GM12865 (cell line): ENCODE measurements at regions not wholly inside any gene's neighbourhood (a gene's known extent, or its start where the extent isn't known, plus 50 kb on each side); places are given as distances from the start of the nearest gene placed in this dataset.

Experiments
- DNase-seq: peaks from one replicate; pipeline ENCODE4 v3.0.0; 2010; ENCODE audit warnings: low read depth
- H3K4me3 ChIP-seq: 2 replicates; pipeline ENCODE4 v1.5.1; 2011; ENCODE audit warnings: mild to moderate bottlenecking, low read depth, low read length, control low read depth
- CTCF ChIP-seq: IDR thresholded peaks from 2 replicates; pipeline ENCODE4 v1.5.1; 2011; ENCODE audit warnings: low read length, control low read depth, low read depth, inconsistent platforms; ENCODE audit not compliant: insufficient read depth; ENCODE audit errors: missing control alignments

GRCh38 chr12:38469715-38470114 is 153.1 kb downstream of the ALG10B start:
- H3K4me3 ChIP-seq: no peak overlapping the region
- DNase-seq: no peak
- TF ChIP-seq CTCF: no peak

- TF ChIP-seq CTCF: no peak
- DNase-seq: no peak
- H3K4me3 ChIP-seq: no peak overlapping the region
Measured at GRCh38 chr12:38477340-38478090, 160.9 kb downstream of the ALG10B start.

GRCh38 chr12:38480594-38480993 is 164.0 kb downstream of the ALG10B start:
- H3K4me3 ChIP-seq: no peak overlapping the region
- TF ChIP-seq CTCF: no peak
- DNase-seq: no peak

- TF ChIP-seq CTCF: no peak
- DNase-seq: no peak
- H3K4me3 ChIP-seq: no peak overlapping the region
Measured at GRCh38 chr12:38484821-38485449, 168.4 kb downstream of the ALG10B start.

DNA sequence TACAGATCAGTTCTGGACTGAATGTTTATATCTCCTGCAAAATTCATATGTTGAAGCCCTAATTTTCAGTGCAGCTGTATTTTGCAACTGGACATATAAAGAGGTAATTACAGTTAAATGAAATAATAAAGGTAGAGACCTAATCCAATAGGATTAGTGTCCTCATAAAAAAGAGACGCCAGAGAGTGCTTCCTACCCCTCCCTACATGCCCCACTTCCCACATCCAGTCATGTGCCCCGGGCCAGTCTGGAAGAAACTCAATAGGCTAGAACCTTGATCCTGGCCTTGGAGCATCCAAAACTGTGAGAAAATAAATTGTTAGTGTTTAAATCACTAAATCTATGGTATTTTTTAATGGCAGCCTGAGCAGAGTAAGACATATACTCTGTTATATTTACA is 172.3 kb downstream of the ALG10B start:
- no peak for TF ChIP-seq CTCF
- no peak overlapping the region for H3K4me3 ChIP-seq
- no peak for DNase-seq

- no peak overlapping the region for H3K4me3 ChIP-seq
- no peak for DNase-seq
- TF ChIP-seq CTCF: no peak
Measured at GRCh38 chr12:38490073-38490472, 173.5 kb downstream of the ALG10B start.

DNA sequence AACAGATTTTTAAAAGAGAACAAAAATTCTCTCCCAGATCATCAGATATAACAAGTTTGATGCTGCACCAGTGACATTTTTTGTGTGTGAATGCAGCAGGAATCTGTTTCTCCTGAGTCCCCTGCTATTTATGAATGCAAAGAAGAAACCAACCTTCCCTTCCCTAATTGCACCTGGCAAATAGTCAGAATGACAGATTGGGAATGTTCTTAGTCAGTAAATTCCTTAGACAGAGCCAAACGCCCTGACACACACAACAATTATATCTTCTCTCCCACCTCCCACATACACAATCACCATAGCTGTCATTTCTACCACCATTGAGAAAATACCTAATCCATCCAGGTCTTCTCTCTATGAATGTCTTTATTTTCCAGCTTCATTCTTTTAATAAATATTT is 174.4 kb downstream of the ALG10B start:
- no peak for TF ChIP-seq CTCF

More for the DNA sequence above, 174.4 kb downstream of the ALG10B start:
- no peak overlapping the region for H3K4me3 ChIP-seq
- DNase-seq: no peak
